ENCODE measurements at regions not wholly inside any gene's neighbourhood (a gene's known extent, or its start where the extent isn't known, plus 50 kb on each side); places are given as distances from the start of the nearest gene placed in this dataset.

GRCh38 chr2:225793736-225794550 is 394.4 kb downstream of the NYAP2 start:
- no peak overlapping the region for H3K4me3 ChIP-seq (ENCODE audit: low read depth, low read length)
- no peak for TF ChIP-seq CTCF (IDR thresholded peaks at IDR 0.05; ENCODE audit: borderline replicate concordance, insufficient read depth, low read depth, low read length)

- no peak for TF ChIP-seq CTCF (IDR thresholded peaks at IDR 0.05; ENCODE audit: borderline replicate concordance, insufficient read depth, low read depth, low read length)
- no peak overlapping the region for H3K4me3 ChIP-seq (ENCODE audit: low read depth, low read length)
Measured at GRCh38 chr2:225788571-225789094, 389.1 kb downstream of the NYAP2 start.

- no peak for TF ChIP-seq CTCF (IDR thresholded peaks at IDR 0.05; ENCODE audit: borderline replicate concordance, insufficient read depth, low read depth, low read length)
- H3K4me3 ChIP-seq (ENCODE audit: low read depth, low read length), result no peak overlapping the region
Measured at GRCh38 chr2:225787497-225787896, 388.0 kb downstream of the NYAP2 start.

- no peak for TF ChIP-seq CTCF (IDR thresholded peaks at IDR 0.05; ENCODE audit: borderline replicate concordance, insufficient read depth, low read depth, low read length)
- H3K4me3 ChIP-seq (ENCODE audit: low read depth, low read length), result no peak overlapping the region
Measured at GRCh38 chr2:225781991-225782390, 382.5 kb downstream of the NYAP2 start.

GRCh38 chr2:225781145-225781544 is 381.6 kb downstream of the NYAP2 start:
- H3K4me3 ChIP-seq (ENCODE audit: low read depth, low read length), result no peak overlapping the region

GRCh38 chr2:225779829-225780228 is 380.3 kb downstream of the NYAP2 start:
- H3K4me3 ChIP-seq (ENCODE audit: low read depth, low read length), result no peak overlapping the region
- TF ChIP-seq CTCF (IDR thresholded peaks at IDR 0.05; ENCODE audit: borderline replicate concordance, insufficient read depth, low read depth, low read length), result no peak

More at GRCh38 chr2:225781145-225781544, 381.6 kb downstream of the NYAP2 start:
- TF ChIP-seq CTCF (IDR thresholded peaks at IDR 0.05; ENCODE audit: borderline replicate concordance, insufficient read depth, low read depth, low read length), result no peak

GRCh38 chr2:225773148-225773547 is 373.6 kb downstream of the NYAP2 start:
- TF ChIP-seq CTCF (IDR thresholded peaks at IDR 0.05; ENCODE audit: borderline replicate concordance, insufficient read depth, low read depth, low read length), result no peak
- no peak overlapping the region for H3K4me3 ChIP-seq (ENCODE audit: low read depth, low read length)

All from GM12875 (cell line).